ENCODE measurements at regions not wholly inside any gene's neighbourhood (a gene's known extent, or its start where the extent isn't known, plus 50 kb on each side); places are given as distances from the start of the nearest gene placed in this dataset.
"Not testable (repeated sequence)": the region's sequence is repeated elsewhere in the genome, so short reads cannot be mapped to it uniquely, and the experiment has no call there.

- no peak overlapping the region for H3K4me3 ChIP-seq (ENCODE audit: low read depth, low read length)
- DNase-seq (ENCODE audit: low read depth) = no peak
- TF ChIP-seq, protein P1, sequence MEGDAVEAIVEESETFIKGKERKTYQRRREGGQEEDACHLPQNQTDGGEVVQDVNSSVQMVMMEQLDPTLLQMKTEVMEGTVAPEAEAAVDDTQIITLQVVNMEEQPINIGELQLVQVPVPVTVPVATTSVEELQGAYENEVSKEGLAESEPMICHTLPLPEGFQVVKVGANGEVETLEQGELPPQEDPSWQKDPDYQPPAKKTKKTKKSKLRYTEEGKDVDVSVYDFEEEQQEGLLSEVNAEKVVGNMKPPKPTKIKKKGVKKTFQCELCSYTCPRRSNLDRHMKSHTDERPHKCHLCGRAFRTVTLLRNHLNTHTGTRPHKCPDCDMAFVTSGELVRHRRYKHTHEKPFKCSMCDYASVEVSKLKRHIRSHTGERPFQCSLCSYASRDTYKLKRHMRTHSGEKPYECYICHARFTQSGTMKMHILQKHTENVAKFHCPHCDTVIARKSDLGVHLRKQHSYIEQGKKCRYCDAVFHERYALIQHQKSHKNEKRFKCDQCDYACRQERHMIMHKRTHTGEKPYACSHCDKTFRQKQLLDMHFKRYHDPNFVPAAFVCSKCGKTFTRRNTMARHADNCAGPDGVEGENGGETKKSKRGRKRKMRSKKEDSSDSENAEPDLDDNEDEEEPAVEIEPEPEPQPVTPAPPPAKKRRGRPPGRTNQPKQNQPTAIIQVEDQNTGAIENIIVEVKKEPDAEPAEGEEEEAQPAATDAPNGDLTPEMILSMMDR (conservative IDR thresholded peaks at IDR 0.05; ENCODE audit: low read depth, low read length) = no peak
These were observed 86.6 kb downstream of the BUB3 start for GRCh38 chr10:123240776-123241175.

- no peak overlapping the region for H3K4me3 ChIP-seq (ENCODE audit: low read depth, low read length)
- TF ChIP-seq, protein P1 (conservative IDR thresholded peaks at IDR 0.05; ENCODE audit: low read depth, low read length) = no peak
- no peak for DNase-seq (ENCODE audit: low read depth)
These were observed 87.4 kb downstream of the BUB3 start for GRCh38 chr10:123241391-123242141.

DNA sequence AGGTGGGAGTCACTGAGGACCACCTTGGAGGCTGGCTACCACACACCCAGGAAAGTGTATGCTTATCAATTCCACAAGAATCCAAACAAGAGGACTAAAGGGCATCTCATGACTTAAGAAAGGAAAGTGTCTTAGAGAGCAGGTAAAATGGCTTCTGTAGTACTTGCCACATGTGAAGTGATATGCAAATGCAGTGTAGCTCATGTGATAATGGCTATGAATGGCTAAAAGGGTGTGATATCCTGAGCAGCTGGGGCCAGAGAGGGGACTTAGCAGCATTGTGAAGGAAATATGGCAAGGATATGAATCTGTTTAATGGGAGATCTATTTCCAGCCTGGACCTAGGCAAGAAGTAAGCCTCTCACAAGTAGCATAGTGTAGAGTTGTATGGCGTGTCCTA lies 90.5 kb downstream of the BUB3 start:
- TF ChIP-seq, protein P1 (conservative IDR thresholded peaks at IDR 0.05; ENCODE audit: low read depth, low read length) = no peak
- no peak overlapping the region for H3K4me3 ChIP-seq (ENCODE audit: low read depth, low read length)
- no peak for DNase-seq (ENCODE audit: low read depth)

- no peak for DNase-seq (ENCODE audit: low read depth)
- TF ChIP-seq, protein P1 (conservative IDR thresholded peaks at IDR 0.05; ENCODE audit: low read depth, low read length) = no peak
- no peak overlapping the region for H3K4me3 ChIP-seq (ENCODE audit: low read depth, low read length)
These were observed 91.1 kb downstream of the BUB3 start for GRCh38 chr10:123245264-123245663.

DNA sequence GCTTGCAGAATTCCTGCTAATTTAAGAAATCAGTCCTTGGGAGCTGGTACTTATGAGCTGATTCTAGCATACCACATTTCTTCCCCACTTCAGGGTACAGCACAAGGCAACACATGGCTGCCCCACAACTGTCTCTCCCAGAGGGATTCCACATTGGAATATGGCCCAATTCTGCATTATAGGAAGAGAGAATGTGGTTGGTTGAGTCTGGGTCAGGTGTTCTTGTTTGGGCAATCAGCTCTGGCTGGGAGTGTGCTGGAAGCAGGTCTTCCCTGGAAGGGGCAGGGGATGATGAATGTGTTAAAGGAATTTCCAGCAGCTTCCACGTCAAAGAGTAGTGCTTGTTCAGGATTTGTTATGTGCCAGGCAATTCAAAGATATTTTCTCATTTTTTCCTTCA lies 95.7 kb downstream of the BUB3 start:
- TF ChIP-seq, protein P1 (conservative IDR thresholded peaks at IDR 0.05; ENCODE audit: low read depth, low read length) = no peak
- no peak overlapping the region for H3K4me3 ChIP-seq (ENCODE audit: low read depth, low read length)
- no peak for DNase-seq (ENCODE audit: low read depth)

DNA sequence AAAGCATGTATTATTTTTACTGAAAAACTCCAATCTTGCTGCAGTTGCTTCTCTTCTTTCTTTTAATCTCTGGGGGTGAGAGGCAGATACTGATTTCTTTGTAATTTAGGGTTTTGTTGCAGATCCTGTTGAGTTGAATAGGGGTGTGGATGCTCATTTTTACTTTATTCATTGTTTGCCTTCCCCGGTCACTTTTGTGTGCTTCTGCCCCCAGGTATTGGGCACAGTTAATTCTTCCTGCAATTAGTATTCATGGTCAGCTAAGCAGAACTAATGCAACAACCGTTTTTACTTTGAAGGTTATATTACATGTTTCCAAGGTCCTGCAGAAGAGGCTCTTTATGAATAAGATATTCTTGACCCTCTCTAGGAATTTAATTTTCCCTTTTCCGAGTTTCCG lies 96.4 kb downstream of the BUB3 start:
- H3K4me3 ChIP-seq (ENCODE audit: low read depth, low read length) = no peak overlapping the region
- no peak for DNase-seq (ENCODE audit: low read depth)
- TF ChIP-seq, protein P1 (conservative IDR thresholded peaks at IDR 0.05; ENCODE audit: low read depth, low read length) = no peak

DNA sequence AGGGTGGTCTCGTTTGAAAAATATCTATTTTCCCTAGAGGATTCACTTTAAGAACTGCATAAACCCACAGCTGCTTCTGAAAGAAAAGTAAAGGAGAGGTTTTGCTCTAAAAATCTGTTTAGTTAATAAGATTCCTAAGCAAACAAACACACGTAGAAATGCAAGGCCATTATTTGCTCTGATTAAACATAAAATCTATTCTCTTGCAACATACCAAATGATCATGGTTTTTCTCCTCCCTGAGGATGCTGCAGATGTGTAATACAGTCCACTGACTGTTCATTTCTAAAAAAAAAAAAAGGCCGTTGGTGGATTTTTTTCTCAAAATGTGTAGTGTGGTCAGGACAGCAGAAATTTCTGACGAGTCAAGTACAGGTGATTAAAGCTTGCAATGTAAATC lies 98.6 kb downstream of the BUB3 start:
- TF ChIP-seq, protein P1 (conservative IDR thresholded peaks at IDR 0.05; ENCODE audit: low read depth, low read length) = no peak
- no peak for DNase-seq (ENCODE audit: low read depth)
- H3K4me3 ChIP-seq (ENCODE audit: low read depth, low read length) = no peak overlapping the region

DNA sequence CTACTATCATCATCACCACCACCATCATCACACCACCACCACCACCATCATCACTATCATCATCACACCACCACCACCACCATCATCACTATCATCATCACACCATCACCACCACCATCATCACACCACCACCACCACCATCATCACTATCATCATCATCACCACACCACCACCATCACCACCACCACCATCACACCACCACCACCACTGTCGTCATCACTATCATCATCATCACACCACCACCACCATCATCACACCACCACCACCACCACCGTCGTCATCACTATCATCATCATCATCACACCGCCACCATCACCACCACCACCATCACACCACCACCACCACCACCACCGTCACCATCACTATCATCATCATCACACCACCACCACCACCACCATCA lies 100.1 kb downstream of the BUB3 start:
- not testable (repeated sequence) for DNase-seq (ENCODE audit: low read depth); H3K4me3 ChIP-seq (ENCODE audit: low read depth, low read length)

All from epithelial cell of proximal tubule (primary cell).